A549 (cell line): ENCODE measurements at regions not wholly inside any gene's neighbourhood (a gene's known extent, or its start where the extent isn't known, plus 50 kb on each side); places are given as distances from the start of the nearest gene placed in this dataset.

Experiments
- ATAC-seq, 2 experiments: fragments of 200-7000 bp in 1 of 2; fragments of >200 bp in 1 of 2; cut with Nextera tagmentation in 1 of 2; cut with Tn5 transposase in 1 of 2; 3 replicates each; pipeline versions ENCODE4 v1.8.0 to v1.9.1; 2018 to 2020; ENCODE audit warnings: mild to moderate bottlenecking in 1 of 2, moderate library complexity in 1 of 2
- CTCF ChIA-PET: fragments of 300-600 bp; sonication (Branson Sonifier 250); formaldehyde crosslinking; extraction: SDS; loops from one replicate; lab custom pipeline; 2021; ENCODE audit warnings: antibody characterized with exemption, inconsistent platforms; lab: Yijun Ruan, JAX
- POLR2A ChIA-PET: fragments of 350-600 bp; formaldehyde crosslinking; extraction: SDS; loops from one replicate; lab custom pipeline; 2021; ENCODE audit warnings: antibody characterized with exemption, inconsistent platforms; lab: Yijun Ruan, JAX
- DNase-seq, 2 experiments: peaks; one replicate each; pipeline versions ENCODE4 v3.0.0 to v3.0.0-alpha.2; 2011 to 2016; ENCODE audit warnings: low read depth in 1 of 2, low spot score in 1 of 2
- FAIRE-seq: peaks from 2 replicates; lab custom pipeline; 2011; peaks lifted over from hg19 to GRCh38; lab: Jason Lieb, UNC
- H3K27ac ChIP-seq, 2 experiments: fragments of >200 bp; sonication (Bioruptor Twin); formaldehyde crosslinking; 3 replicates each; pipeline ENCODE4 v1.5.1; 2016 to 2017
- H3K4me1 ChIP-seq: fragments of >200 bp; sonication (Bioruptor Twin); formaldehyde crosslinking; 3 replicates; pipeline ENCODE4 v1.6.1; 2016
- H3K4me2 ChIP-seq: fragments of >200 bp; sonication (Bioruptor Twin); formaldehyde crosslinking; 3 replicates; pipeline ENCODE4 v1.6.1; 2016
- H3K4me3 ChIP-seq: fragments of >200 bp; sonication (Bioruptor Twin); formaldehyde crosslinking; 3 replicates; pipeline ENCODE4 v1.5.1; 2016
- H3K9me3 ChIP-seq: fragments of >200 bp; sonication (Bioruptor Twin); formaldehyde crosslinking; 3 replicates; pipeline ENCODE4 v1.6.1; 2016
- BCL3 ChIP-seq: fragments of >200 bp; sonication (Bioruptor Twin); formaldehyde crosslinking; IDR thresholded peaks from 3 replicates; pipeline ENCODE4 v1.6.1; 2016
- BHLHE40 ChIP-seq: IDR thresholded peaks from 2 replicates; pipeline ENCODE4 v1.6.1; 2012; ENCODE audit warnings: low read depth, low read length, inconsistent platforms
- CBX8 ChIP-seq: fragments of 200-600 bp; sonication (generic); IDR thresholded peaks from 2 replicates; pipeline ENCODE4 v1.6.1; 2016
- CEBPB ChIP-seq, 2 experiments: fragments of >200 bp in 1 of 2; sonication (Bioruptor Twin) in 1 of 2; formaldehyde crosslinking in 1 of 2; IDR thresholded peaks; 2 replicates each; pipeline ENCODE4 v1.6.1; 2012 to 2016
- CHD2 ChIP-seq: fragments of 150-350 bp; IDR thresholded peaks from 2 replicates; pipeline ENCODE4 v1.6.1; 2014; ENCODE audit warnings: low read length; ENCODE audit not compliant: partially characterized antibody
- CHD4 ChIP-seq: fragments of 200-600 bp; sonication (generic); IDR thresholded peaks from 2 replicates; pipeline ENCODE4 v1.6.1; 2016; ENCODE audit warnings: antibody characterized with exemption, mild to moderate bottlenecking, borderline replicate concordance
- EHMT2 ChIP-seq: fragments of 200-600 bp; sonication (generic); IDR thresholded peaks from 2 replicates; pipeline ENCODE4 v1.6.1; 2016; ENCODE audit warnings: antibody characterized with exemption, low read depth, mild to moderate bottlenecking, moderate library complexity
- FOXS1 ChIP-seq: fragments of 250-450 bp; sonication (Bioruptor Pico); IDR thresholded peaks from 2 replicates; pipeline ENCODE4 v1.5.0; 2020; ENCODE audit warnings: mild to moderate bottlenecking, moderate library complexity
- HOXB13 ChIP-seq: fragments of 250-450 bp; sonication (Bioruptor Pico); IDR thresholded peaks from 2 replicates; pipeline ENCODE4 v1.5.0; 2020; ENCODE audit warnings: low read depth, mild to moderate bottlenecking, moderate library complexity
- HOXB5 ChIP-seq: fragments of 250-450 bp; sonication (Bioruptor Pico); IDR thresholded peaks from 2 replicates; pipeline ENCODE4 v1.5.0; 2020; ENCODE audit warnings: mild to moderate bottlenecking, moderate library complexity
- KDM1A ChIP-seq: fragments of 200-600 bp; sonication (generic); IDR thresholded peaks from 2 replicates; pipeline ENCODE4 v1.6.1; 2016; ENCODE audit warnings: low read depth, mild to moderate bottlenecking
- KDM5A ChIP-seq: fragments of 200-600 bp; sonication (generic); IDR thresholded peaks from 2 replicates; pipeline ENCODE4 v1.6.1; 2016; ENCODE audit warnings: antibody characterized with exemption, mild to moderate bottlenecking
- MAX ChIP-seq: IDR thresholded peaks from 2 replicates; pipeline ENCODE4 v1.6.1; 2012
- MYC ChIP-seq: IDR thresholded peaks from 2 replicates; pipeline ENCODE4 v1.6.1; 2012; ENCODE audit warnings: mild to moderate bottlenecking, inconsistent platforms, low read length, improper control_type of control experiment, borderline replicate concordance
- NR3C1 ChIP-seq: fragments of >200 bp; sonication (Bioruptor Twin); formaldehyde crosslinking; IDR thresholded peaks from 3 replicates; pipeline ENCODE4 v1.6.1; 2017
- PHF8 ChIP-seq: fragments of 200-600 bp; sonication (generic); IDR thresholded peaks from 2 replicates; pipeline ENCODE4 v1.6.1; 2016; ENCODE audit warnings: low read depth, mild to moderate bottlenecking, antibody characterized with exemption, moderate library complexity, borderline replicate concordance
- POLR2A ChIP-seq: IDR thresholded peaks from 2 replicates; pipeline ENCODE4 v1.6.1; 2012; ENCODE audit warnings: mild to moderate bottlenecking, low read length
- POLR2AphosphoS2 ChIP-seq: conservative IDR thresholded peaks from 2 replicates; pipeline ENCODE4 v1.6.1; 2012; ENCODE audit warnings: low read length, improper control_type of control experiment, inconsistent platforms
- RCOR1 ChIP-seq: fragments of 150-350 bp; IDR thresholded peaks from 2 replicates; pipeline ENCODE4 v1.6.1; 2014; ENCODE audit warnings: antibody characterized with exemption, low read length, low read depth
- SREBF2 ChIP-seq: fragments of 450-650 bp; IDR thresholded peaks from 2 replicates; pipeline ENCODE4 v1.6.1; 2014; ENCODE audit warnings: mild to moderate bottlenecking, moderate library complexity
- ZFP36 ChIP-seq: fragments of 450-650 bp; IDR thresholded peaks from 2 replicates; pipeline ENCODE4 v1.6.1; 2014; ENCODE audit warnings: borderline replicate concordance; ENCODE audit not compliant: partially characterized antibody
- ZSCAN20 ChIP-seq: fragments of 250-450 bp; sonication (Bioruptor Pico); IDR thresholded peaks from 2 replicates; pipeline ENCODE4 v1.8.0; 2022; ENCODE audit warnings: mild to moderate bottlenecking, moderate library complexity
- WGBS: methylation state at CpG from one replicate; pipeline ENCODE4 v1.1.6; 2017; ENCODE audit errors: missing lambda C conversion rate; 5-methylcytosine and 5-hydroxymethylcytosine counted together
- TF ChIP-seq, protein P1 (sequence below): fragments of 200-600 bp; sonication (generic); IDR thresholded peaks from 2 replicates; pipeline ENCODE4 v1.6.1; 2016; ENCODE audit warnings: antibody characterized with exemption, mild to moderate bottlenecking, moderate library complexity
- TF ChIP-seq, protein P2 (sequence below): fragments of >200 bp; sonication (Bioruptor Twin); formaldehyde crosslinking; IDR thresholded peaks from 3 replicates; pipeline ENCODE4 v1.5.1; 2016

DNA sequence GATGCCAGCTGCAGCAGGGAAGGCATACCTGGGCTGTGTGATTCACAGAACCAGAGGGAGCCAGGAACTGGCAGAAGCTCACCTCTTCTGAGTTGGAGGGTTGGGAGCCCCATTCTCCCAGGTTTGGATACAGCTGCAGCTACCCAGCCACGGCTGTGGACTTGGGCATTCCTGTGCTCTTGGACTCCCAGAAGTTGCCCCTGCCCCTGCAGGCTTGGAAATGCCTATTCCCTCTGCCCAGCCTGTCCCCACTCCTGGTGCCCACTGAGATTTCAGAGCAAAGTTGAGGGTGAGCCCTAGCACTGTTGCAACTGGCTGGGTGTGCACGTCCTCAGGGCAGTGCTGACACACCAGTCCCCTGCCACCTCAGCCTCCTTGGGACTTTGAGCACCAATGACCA, 489.7 kb downstream of the SLCO4C1 start:
- 5% methylated on average over 2 of the region's 2 CpGs for WGBS
- no peak overlapping the region for H3K4me2 ChIP-seq
- H3K4me3 ChIP-seq: no peak overlapping the region
- no peak for FAIRE-seq
- no peak overlapping the region for H3K27ac ChIP-seq
- DNase-seq: no peak
- no peak for ATAC-seq
- no peaks in the 10 kb centered on the region for H3K9me3 ChIP-seq
- CTCF ChIA-PET: no interaction called here
- TF ChIP-seq POLR2A (no peak), HOXB5 (CRISPR knock-in tag) (no peak), ZFP36 (no peak), CHD4 (no peak), NR3C1 (no peak), BHLHE40 (no peak), CHD2 (no peak), HOXB13 (no peak), ZSCAN20 (CRISPR knock-in tag) (no peak), KDM5A (no peak), PHF8 (no peak), EHMT2 (no peak), CEBPB (IDR thresholded peaks at IDR 0.05) (no peak), BCL3 (no peak), FOXS1 (no peak), KDM1A (no peak)
- TF ChIP-seq, protein P1, sequence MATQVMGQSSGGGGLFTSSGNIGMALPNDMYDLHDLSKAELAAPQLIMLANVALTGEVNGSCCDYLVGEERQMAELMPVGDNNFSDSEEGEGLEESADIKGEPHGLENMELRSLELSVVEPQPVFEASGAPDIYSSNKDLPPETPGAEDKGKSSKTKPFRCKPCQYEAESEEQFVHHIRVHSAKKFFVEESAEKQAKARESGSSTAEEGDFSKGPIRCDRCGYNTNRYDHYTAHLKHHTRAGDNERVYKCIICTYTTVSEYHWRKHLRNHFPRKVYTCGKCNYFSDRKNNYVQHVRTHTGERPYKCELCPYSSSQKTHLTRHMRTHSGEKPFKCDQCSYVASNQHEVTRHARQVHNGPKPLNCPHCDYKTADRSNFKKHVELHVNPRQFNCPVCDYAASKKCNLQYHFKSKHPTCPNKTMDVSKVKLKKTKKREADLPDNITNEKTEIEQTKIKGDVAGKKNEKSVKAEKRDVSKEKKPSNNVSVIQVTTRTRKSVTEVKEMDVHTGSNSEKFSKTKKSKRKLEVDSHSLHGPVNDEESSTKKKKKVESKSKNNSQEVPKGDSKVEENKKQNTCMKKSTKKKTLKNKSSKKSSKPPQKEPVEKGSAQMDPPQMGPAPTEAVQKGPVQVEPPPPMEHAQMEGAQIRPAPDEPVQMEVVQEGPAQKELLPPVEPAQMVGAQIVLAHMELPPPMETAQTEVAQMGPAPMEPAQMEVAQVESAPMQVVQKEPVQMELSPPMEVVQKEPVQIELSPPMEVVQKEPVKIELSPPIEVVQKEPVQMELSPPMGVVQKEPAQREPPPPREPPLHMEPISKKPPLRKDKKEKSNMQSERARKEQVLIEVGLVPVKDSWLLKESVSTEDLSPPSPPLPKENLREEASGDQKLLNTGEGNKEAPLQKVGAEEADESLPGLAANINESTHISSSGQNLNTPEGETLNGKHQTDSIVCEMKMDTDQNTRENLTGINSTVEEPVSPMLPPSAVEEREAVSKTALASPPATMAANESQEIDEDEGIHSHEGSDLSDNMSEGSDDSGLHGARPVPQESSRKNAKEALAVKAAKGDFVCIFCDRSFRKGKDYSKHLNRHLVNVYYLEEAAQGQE: no peak
- POLR2A ChIA-PET: no interaction called here
- no peaks in the 10 kb centered on the region for H3K4me1 ChIP-seq

DNA sequence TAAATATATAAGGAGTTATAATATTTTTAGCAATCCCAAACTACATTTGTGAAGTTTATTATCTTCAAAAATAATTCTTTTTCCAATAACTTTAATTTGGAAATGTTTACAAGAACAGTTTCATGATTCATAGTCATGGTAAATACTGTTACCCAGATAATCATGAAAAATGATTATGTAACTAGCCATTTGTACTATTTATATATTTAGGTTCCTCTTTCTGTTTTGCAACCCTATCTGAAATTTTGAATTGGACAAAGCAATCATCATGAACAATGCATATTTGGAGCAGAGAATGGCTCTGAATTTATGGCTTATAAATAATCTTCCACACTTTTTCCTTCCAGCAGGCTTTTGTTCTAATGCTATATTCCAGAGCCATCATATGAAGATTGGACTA, 499.7 kb downstream of the SLCO4C1 start:
- DNase-seq (no peak), ATAC-seq (no peak), FAIRE-seq (no peak)
- Histone ChIP-seq H3K4me1 (no peaks in the 10 kb centered on the region), H3K9me3 (no peaks in the 10 kb centered on the region), H3K27ac (no peak overlapping the region), H3K4me2 (no peak overlapping the region), H3K4me3 (no peak overlapping the region)
- ChIA-PET CTCF (no interaction called here), POLR2A (no interaction called here)
- TF ChIP-seq ZFP36: no peak
- no peak for TF ChIP-seq RCOR1
- TF ChIP-seq BCL3: no peak
- TF ChIP-seq POLR2AphosphoS2: no peak
- no peak for TF ChIP-seq MAX
- no peak for TF ChIP-seq BHLHE40
- TF ChIP-seq SREBF2: no peak
- no peak for TF ChIP-seq POLR2A
- TF ChIP-seq MYC: no peak
- no peak for TF ChIP-seq KDM1A
- TF ChIP-seq, protein P2, sequence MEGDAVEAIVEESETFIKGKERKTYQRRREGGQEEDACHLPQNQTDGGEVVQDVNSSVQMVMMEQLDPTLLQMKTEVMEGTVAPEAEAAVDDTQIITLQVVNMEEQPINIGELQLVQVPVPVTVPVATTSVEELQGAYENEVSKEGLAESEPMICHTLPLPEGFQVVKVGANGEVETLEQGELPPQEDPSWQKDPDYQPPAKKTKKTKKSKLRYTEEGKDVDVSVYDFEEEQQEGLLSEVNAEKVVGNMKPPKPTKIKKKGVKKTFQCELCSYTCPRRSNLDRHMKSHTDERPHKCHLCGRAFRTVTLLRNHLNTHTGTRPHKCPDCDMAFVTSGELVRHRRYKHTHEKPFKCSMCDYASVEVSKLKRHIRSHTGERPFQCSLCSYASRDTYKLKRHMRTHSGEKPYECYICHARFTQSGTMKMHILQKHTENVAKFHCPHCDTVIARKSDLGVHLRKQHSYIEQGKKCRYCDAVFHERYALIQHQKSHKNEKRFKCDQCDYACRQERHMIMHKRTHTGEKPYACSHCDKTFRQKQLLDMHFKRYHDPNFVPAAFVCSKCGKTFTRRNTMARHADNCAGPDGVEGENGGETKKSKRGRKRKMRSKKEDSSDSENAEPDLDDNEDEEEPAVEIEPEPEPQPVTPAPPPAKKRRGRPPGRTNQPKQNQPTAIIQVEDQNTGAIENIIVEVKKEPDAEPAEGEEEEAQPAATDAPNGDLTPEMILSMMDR: no peak
- TF ChIP-seq CBX8: no peak
